Suprapubic skin (tissue), 4 donors: ENCODE measurements at regions not wholly inside any gene's neighbourhood (a gene's known extent, or its start where the extent isn't known, plus 50 kb on each side); places are given as distances from the start of the nearest gene placed in this dataset.

ENCODE experiments used
- CTCF ChIP-seq, 2 donors: fragments of 200-600 bp in 1 of 2; fragments of 450-650 bp in 1 of 2; sonication (generic) in 1 of 2; IDR thresholded peaks; one replicate each; pipeline ENCODE4 v1.5.1; 2016 to 2019; ENCODE audit warnings: antibody characterized with exemption in 2 of 2, mild to moderate bottlenecking in 1 of 2, moderate library complexity in 1 of 2
- POLR2A ChIP-seq, 2 donors: fragments of 450-650 bp; IDR thresholded peaks; one replicate each; pipeline ENCODE4 v1.6.1; 2017; ENCODE audit warnings: antibody characterized with exemption in 2 of 2, mild to moderate bottlenecking in 2 of 2, moderate library complexity in 2 of 2
- POLR2AphosphoS5 ChIP-seq, 3 donors: sonication (generic); formaldehyde crosslinking; IDR thresholded peaks; one replicate each; pipeline ENCODE4 v1.6.1; 2017; ENCODE audit warnings: antibody characterized with exemption in 3 of 3

DNA sequence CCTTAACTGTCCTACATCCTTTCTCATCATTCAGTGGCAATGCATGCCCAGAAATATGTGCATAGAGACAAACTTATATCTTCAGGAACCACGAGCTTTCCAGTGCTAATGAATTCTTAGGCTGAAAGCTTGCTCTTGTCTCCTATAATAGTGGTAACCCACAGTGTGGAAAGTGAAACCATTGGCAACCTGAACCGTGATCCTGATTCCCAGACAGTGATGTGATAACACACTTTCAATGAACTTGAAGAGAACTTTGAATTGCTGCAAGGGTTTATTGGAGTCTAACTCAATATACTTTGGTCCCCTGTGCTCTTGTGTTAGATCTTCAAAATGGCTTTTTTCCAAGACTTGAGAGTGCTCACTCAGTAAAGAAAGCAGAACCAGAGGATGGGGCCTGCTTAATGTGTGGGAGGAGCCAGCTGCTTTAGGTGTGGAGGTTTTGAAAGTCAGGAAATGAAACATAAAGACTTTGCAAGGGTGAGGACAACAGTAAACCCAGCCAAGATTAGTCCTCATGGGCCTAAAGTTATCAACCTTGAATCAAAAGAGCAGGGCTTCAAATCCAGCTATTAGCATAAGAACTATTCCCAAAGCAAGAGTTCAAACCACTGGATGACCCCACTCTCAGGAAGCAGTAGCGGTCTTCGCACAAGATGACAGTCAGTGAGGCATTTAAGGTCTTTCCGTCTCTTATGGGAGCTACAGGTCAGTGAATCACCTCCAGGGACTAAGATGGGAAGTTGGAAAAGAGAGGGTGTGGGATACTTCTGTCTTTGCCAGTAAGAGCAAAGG is 332.4 kb upstream of the NRP1 start:
- TF ChIP-seq CTCF (IDR thresholded peaks at IDR 0.05) (no peak), POLR2A (IDR thresholded peaks at IDR 0.05) (no peak), POLR2AphosphoS5 (IDR thresholded peaks at IDR 0.05) (no peak)
